Transverse colon (tissue), 4 donors: ENCODE measurements at regions not wholly inside any gene's neighbourhood (a gene's known extent, or its start where the extent isn't known, plus 50 kb on each side); places are given as distances from the start of the nearest gene placed in this dataset.

Source experiments
- EP300 ChIP-seq: sonication (generic); formaldehyde crosslinking; IDR thresholded peaks from one replicate; pipeline ENCODE4 v1.6.1; 2017; ENCODE audit warnings: antibody characterized with exemption, low read depth
- POLR2A ChIP-seq: fragments of 450-650 bp; IDR thresholded peaks from one replicate; pipeline ENCODE4 v1.6.1; 2016; ENCODE audit warnings: antibody characterized with exemption, mild to moderate bottlenecking, moderate library complexity
- POLR2AphosphoS5 ChIP-seq, 3 donors: sonication (generic); formaldehyde crosslinking; IDR thresholded peaks; one replicate each; pipeline ENCODE4 v1.6.1; 2016; ENCODE audit warnings: antibody characterized with exemption in 3 of 3
- TF ChIP-seq, protein P1 (sequence below), 5 experiments: fragments of 200-600 bp in 3 of 5; fragments of 450-650 bp in 2 of 5; sonication (generic) in 3 of 5; IDR thresholded peaks; 1 replicate in 2 of 5; 2 replicates in 3 of 5; pipeline ENCODE4 v1.5.1; 2016 to 2017; ENCODE audit warnings: antibody characterized with exemption in 5 of 5, inconsistent platforms in 3 of 5, mild to moderate bottlenecking in 2 of 5, moderate library complexity in 1 of 5

DNA sequence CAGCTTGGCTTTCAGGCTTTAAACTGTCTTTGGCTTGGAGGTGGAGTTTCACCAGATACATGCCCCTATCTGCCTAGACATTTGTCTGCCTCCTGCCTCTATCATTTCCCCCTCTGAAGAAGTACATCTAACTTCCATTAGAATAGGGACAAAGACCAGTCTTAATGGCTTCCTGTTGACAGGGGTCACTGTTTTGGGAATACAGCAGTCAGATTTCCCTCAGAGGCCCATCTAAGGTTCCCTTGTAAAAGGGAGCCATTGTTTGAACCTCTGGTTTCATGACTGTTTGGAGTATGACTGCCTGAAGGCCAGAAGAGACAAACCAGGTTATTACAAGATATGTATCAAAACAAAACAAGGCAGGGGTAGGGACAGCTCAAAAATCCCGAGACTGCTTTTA lies 665.7 kb upstream of the GJE1 start:
- TF ChIP-seq, protein P1, sequence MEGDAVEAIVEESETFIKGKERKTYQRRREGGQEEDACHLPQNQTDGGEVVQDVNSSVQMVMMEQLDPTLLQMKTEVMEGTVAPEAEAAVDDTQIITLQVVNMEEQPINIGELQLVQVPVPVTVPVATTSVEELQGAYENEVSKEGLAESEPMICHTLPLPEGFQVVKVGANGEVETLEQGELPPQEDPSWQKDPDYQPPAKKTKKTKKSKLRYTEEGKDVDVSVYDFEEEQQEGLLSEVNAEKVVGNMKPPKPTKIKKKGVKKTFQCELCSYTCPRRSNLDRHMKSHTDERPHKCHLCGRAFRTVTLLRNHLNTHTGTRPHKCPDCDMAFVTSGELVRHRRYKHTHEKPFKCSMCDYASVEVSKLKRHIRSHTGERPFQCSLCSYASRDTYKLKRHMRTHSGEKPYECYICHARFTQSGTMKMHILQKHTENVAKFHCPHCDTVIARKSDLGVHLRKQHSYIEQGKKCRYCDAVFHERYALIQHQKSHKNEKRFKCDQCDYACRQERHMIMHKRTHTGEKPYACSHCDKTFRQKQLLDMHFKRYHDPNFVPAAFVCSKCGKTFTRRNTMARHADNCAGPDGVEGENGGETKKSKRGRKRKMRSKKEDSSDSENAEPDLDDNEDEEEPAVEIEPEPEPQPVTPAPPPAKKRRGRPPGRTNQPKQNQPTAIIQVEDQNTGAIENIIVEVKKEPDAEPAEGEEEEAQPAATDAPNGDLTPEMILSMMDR (IDR thresholded peaks at IDR 0.05) = no peak
- no peak for TF ChIP-seq EP300
- no peak for TF ChIP-seq POLR2A
- TF ChIP-seq POLR2AphosphoS5 (IDR thresholded peaks at IDR 0.05) = no peak
